GM12878 (cell line): ENCODE measurements at regions not wholly inside any gene's neighbourhood (a gene's known extent, or its start where the extent isn't known, plus 50 kb on each side); places are given as distances from the start of the nearest gene placed in this dataset.

ENCODE experiments used
- ATAC-seq: fragments of 200-7000 bp; cut with Tn5 transposase; 3 replicates; pipeline ENCODE4 v1.9.1; 2020; ENCODE audit warnings: mild to moderate bottlenecking, moderate library complexity
- BruUV-seq: library from RNA; stranded (reverse); fragments of 400-500 nt; replicated peaks from 2 replicates; lab custom pipeline; 2021; lab: Mats Ljungman, UMichigan
- CTCF ChIA-PET: fragments of 300-600 bp; sonication (Branson Sonifier 250); formaldehyde crosslinking; extraction: SDS; loops from one replicate; lab custom pipeline; 2021; ENCODE audit warnings: inconsistent platforms; lab: Yijun Ruan, JAX
- POLR2A ChIA-PET: fragments of 350-600 bp; formaldehyde crosslinking; extraction: SDS; loops from one replicate; lab custom pipeline; 2021; ENCODE audit warnings: inconsistent platforms; lab: Charles Lee
- RAD21 ChIA-PET: fragments of 300-600 bp; sonication (Branson Sonifier 250); formaldehyde crosslinking; loops from one replicate; lab custom pipeline; 2023; ENCODE audit warnings: antibody characterized with exemption; ENCODE audit not compliant: unreplicated experiment; lab: Charles Lee
- SMC1A ChIA-PET: fragments of 300-600 bp; sonication (Branson Sonifier 250); formaldehyde crosslinking; loops from one replicate; lab custom pipeline; 2023; ENCODE audit not compliant: unreplicated experiment, uncharacterized antibody; lab: Charles Lee
- DNase-seq: peaks from one replicate; pipeline ENCODE4 v3.0.0-alpha.2; 2011; ENCODE audit warnings: low read depth, low spot score
- FAIRE-seq: peaks from 3 replicates; lab custom pipeline; 2011; peaks lifted over from hg19 to GRCh38; lab: Jason Lieb, UNC
- H2AFZ ChIP-seq: 2 replicates; pipeline ENCODE4 v1.6.0; 2011; ENCODE audit warnings: low read depth, low read length, control low read depth; ENCODE audit not compliant: control insufficient read depth
- H3K27ac ChIP-seq: 2 replicates; pipeline ENCODE4 v1.5.1; 2011; ENCODE audit warnings: control low read depth; ENCODE audit not compliant: control insufficient read depth, insufficient read depth
- H3K27me3 ChIP-seq, 2 experiments: replicated peaks in 1 of 2; 2 replicates each; pipeline versions ENCODE4 v1.6.0 to v1.6.1; 2011; ENCODE audit warnings: low read length in 1 of 2; ENCODE audit not compliant: control insufficient read depth in 2 of 2, insufficient read depth in 2 of 2
- H3K36me3 ChIP-seq, 2 experiments: 2 replicates each; pipeline ENCODE4 v1.5.1; 2011; ENCODE audit warnings: low read length in 1 of 2; ENCODE audit not compliant: control insufficient read depth in 2 of 2, insufficient read depth in 2 of 2
- H3K4me1 ChIP-seq: 2 replicates; pipeline ENCODE4 v1.6.1; 2011; ENCODE audit warnings: mild to moderate bottlenecking, low read length, moderate library complexity, mixed read lengths; ENCODE audit not compliant: control insufficient read depth, insufficient read depth
- H3K4me2 ChIP-seq: 2 replicates; pipeline ENCODE4 v1.6.0; 2011; ENCODE audit warnings: control low read depth; ENCODE audit not compliant: control insufficient read depth, insufficient read depth
- H3K4me3 ChIP-seq: fragments of 200-600 bp; sonication (generic); 2 replicates; pipeline ENCODE4 v1.5.1; 2016
- H3K79me2 ChIP-seq: 2 replicates; pipeline ENCODE4 v1.6.0; 2011; ENCODE audit warnings: low read length; ENCODE audit not compliant: control insufficient read depth, insufficient read depth
- H3K9ac ChIP-seq: 2 replicates; pipeline ENCODE4 v1.8.0; 2011; ENCODE audit warnings: low read length, control low read depth, mixed read lengths; ENCODE audit not compliant: control insufficient read depth, insufficient read depth
- H3K9me3 ChIP-seq: replicated peaks from 3 replicates; pipeline ENCODE4 v1.5.1; 2011; ENCODE audit warnings: mild to moderate bottlenecking, low read length; ENCODE audit not compliant: control insufficient read depth, insufficient read depth
- H4K20me1 ChIP-seq: 2 replicates; pipeline ENCODE4 v1.6.0; 2011; ENCODE audit not compliant: control insufficient read depth, insufficient read depth
- CBX5 ChIP-seq: sonication (generic); IDR thresholded peaks from 2 replicates; pipeline ENCODE4 v1.6.1; 2016; ENCODE audit warnings: low read depth, moderate library complexity, mild to moderate bottlenecking, inconsistent platforms
- CEBPB ChIP-seq, 2 experiments: fragments of 150-350 bp in 1 of 2; IDR thresholded peaks; 2 replicates each; pipeline ENCODE4 v1.6.1; 2012 to 2014; ENCODE audit warnings: low read depth in 2 of 2, low read length in 2 of 2, borderline replicate concordance in 1 of 2, inconsistent platforms in 1 of 2
- GABPA ChIP-seq: IDR thresholded peaks from 2 replicates; pipeline ENCODE4 v1.6.1; 2014; ENCODE audit warnings: antibody characterized with exemption, low read depth, mild to moderate bottlenecking, inconsistent platforms
- HDGF ChIP-seq: fragments of 450-650 bp; IDR thresholded peaks from 2 replicates; pipeline ENCODE4 v1.6.1; 2016; ENCODE audit warnings: antibody characterized with exemption
- MEF2A ChIP-seq: IDR thresholded peaks from 2 replicates; pipeline ENCODE4 v1.6.1; 2011; ENCODE audit warnings: low read depth, mild to moderate bottlenecking, low read length, moderate library complexity; ENCODE audit not compliant: insufficient read depth
- MTA3 ChIP-seq: IDR thresholded peaks from 2 replicates; pipeline ENCODE4 v1.6.1; 2012; ENCODE audit warnings: low read length, inconsistent platforms, borderline replicate concordance
- NR2C1 ChIP-seq: fragments of 450-650 bp; IDR thresholded peaks from 2 replicates; pipeline ENCODE4 v1.6.1; 2017; ENCODE audit warnings: antibody characterized with exemption, mild to moderate bottlenecking, moderate library complexity
- RUNX3 ChIP-seq: IDR thresholded peaks from 2 replicates; pipeline ENCODE4 v1.6.1; 2012; ENCODE audit warnings: low read length, inconsistent platforms
- SMAD5 ChIP-seq: IDR thresholded peaks from 2 replicates; pipeline ENCODE4 v1.6.1; 2016; ENCODE audit warnings: antibody characterized with exemption, low read depth
- ZBTB40 ChIP-seq: fragments of 450-650 bp; IDR thresholded peaks from 2 replicates; pipeline ENCODE4 v1.6.1; 2016; ENCODE audit warnings: mild to moderate bottlenecking, moderate library complexity, borderline replicate concordance
- ZNF384 ChIP-seq: IDR thresholded peaks from 2 replicates; pipeline ENCODE4 v1.6.1; 2012; ENCODE audit warnings: low read depth, mild to moderate bottlenecking, low read length, improper control_type of control experiment, borderline replicate concordance
- WGBS: methylation state at CpG from one replicate; pipeline ENCODE4 v1.1.6; 2016; ENCODE audit warnings: low lambda C conversion rate; ENCODE audit not compliant: insufficient replicate concordance, insufficient coverage; ENCODE audit errors: missing lambda C conversion rate; 5-methylcytosine and 5-hydroxymethylcytosine counted together
- in situ Hi-C: fragments of 300-500 bp; cut with MboI; formaldehyde crosslinking; loops from 9 replicates; pipeline ENCODE4 v1.14.3; 2018; ENCODE audit warnings: mixed read lengths
- intact Hi-C: fragments of 100-400 bp; cut with micrococcal nuclease; formaldehyde crosslinking; loops from one replicate; pipeline ENCODE4 v1.14.2; 2022; ENCODE audit not compliant: unreplicated experiment
- TF ChIP-seq, protein P1 (sequence below): IDR thresholded peaks from 2 replicates; pipeline ENCODE4 v1.6.1; 2011; ENCODE audit warnings: low read depth, mild to moderate bottlenecking, low read length, moderate library complexity, borderline replicate concordance; ENCODE audit errors: extremely low read depth
- TF ChIP-seq, protein P2 (sequence below): fragments of 450-650 bp; IDR thresholded peaks from 2 replicates; pipeline ENCODE4 v1.6.1; 2016; ENCODE audit warnings: mild to moderate bottlenecking
- TF ChIP-seq, protein P3 (sequence below), 3 experiments: IDR thresholded peaks in 2 of 3; conservative IDR thresholded peaks in 1 of 3; 2 replicates each; pipeline ENCODE4 v1.5.1; 2011; ENCODE audit warnings: low read depth in 3 of 3, low read length in 3 of 3, mild to moderate bottlenecking in 3 of 3, control low read depth in 2 of 3, moderate library complexity in 2 of 3, inconsistent platforms in 1 of 3, mixed read lengths in 1 of 3; ENCODE audit not compliant: control insufficient read depth in 2 of 3, insufficient read depth in 1 of 3; ENCODE audit errors: extremely low read depth in 1 of 3

GRCh38 chr2:104358122-104358521, 495.8 kb upstream of the POU3F3 start (continued):
- TF ChIP-seq ZBTB40 (no peak), CEBPB (IDR thresholded peaks at IDR 0.05; ENCODE audit: borderline replicate concordance in 1 of 2, low read depth in 2 of 2, low read length in 2 of 2) (no peak), MEF2A (no peak)
- TF ChIP-seq, protein P1, sequence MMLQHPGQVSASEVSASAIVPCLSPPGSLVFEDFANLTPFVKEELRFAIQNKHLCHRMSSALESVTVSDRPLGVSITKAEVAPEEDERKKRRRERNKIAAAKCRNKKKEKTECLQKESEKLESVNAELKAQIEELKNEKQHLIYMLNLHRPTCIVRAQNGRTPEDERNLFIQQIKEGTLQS, result no peak

- no peaks in the 10 kb centered on the region for H3K36me3 ChIP-seq
- RAD21 ChIA-PET, result no interaction called here
- no peak for FAIRE-seq
These were observed 492.5 kb upstream of the POU3F3 start for GRCh38 chr2:104361414-104361813.

More at GRCh38 chr2:104361414-104361813, 492.5 kb upstream of the POU3F3 start:
- ChIA-PET CTCF (no interaction called here), POLR2A (interaction anchor here (0.6 kb wide), 1 partner anchor 971 kb away, joined by 4 read pairs; no protein-coding TSS in a partner anchor), SMC1A (no interaction called here)
- Histone ChIP-seq H3K79me2 (no peaks in the 10 kb centered on the region), H3K4me1 (no peaks in the 10 kb centered on the region), H3K4me3 (no peak overlapping the region), H3K9me3 (no peaks in the 10 kb centered on the region), H3K9ac (no peak overlapping the region), H3K27me3 (no peaks in the 10 kb centered on the region), H3K27ac (no peak overlapping the region), H4K20me1 (no peaks in the 10 kb centered on the region), H3K4me2 (no peak overlapping the region), H2AFZ (no peak overlapping the region)
- TF ChIP-seq, protein P2, sequence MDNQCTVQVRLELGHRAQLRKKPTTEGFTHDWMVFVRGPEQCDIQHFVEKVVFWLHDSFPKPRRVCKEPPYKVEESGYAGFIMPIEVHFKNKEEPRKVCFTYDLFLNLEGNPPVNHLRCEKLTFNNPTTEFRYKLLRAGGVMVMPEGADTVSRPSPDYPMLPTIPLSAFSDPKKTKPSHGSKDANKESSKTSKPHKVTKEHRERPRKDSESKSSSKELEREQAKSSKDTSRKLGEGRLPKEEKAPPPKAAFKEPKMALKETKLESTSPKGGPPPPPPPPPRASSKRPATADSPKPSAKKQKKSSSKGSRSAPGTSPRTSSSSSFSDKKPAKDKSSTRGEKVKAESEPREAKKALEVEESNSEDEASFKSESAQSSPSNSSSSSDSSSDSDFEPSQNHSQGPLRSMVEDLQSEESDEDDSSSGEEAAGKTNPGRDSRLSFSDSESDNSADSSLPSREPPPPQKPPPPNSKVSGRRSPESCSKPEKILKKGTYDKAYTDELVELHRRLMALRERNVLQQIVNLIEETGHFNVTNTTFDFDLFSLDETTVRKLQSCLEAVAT, result no peak
- no peak for TF ChIP-seq RUNX3
- TF ChIP-seq MTA3, result no peak
- TF ChIP-seq ZNF384, result no peak
- TF ChIP-seq, protein P3, sequence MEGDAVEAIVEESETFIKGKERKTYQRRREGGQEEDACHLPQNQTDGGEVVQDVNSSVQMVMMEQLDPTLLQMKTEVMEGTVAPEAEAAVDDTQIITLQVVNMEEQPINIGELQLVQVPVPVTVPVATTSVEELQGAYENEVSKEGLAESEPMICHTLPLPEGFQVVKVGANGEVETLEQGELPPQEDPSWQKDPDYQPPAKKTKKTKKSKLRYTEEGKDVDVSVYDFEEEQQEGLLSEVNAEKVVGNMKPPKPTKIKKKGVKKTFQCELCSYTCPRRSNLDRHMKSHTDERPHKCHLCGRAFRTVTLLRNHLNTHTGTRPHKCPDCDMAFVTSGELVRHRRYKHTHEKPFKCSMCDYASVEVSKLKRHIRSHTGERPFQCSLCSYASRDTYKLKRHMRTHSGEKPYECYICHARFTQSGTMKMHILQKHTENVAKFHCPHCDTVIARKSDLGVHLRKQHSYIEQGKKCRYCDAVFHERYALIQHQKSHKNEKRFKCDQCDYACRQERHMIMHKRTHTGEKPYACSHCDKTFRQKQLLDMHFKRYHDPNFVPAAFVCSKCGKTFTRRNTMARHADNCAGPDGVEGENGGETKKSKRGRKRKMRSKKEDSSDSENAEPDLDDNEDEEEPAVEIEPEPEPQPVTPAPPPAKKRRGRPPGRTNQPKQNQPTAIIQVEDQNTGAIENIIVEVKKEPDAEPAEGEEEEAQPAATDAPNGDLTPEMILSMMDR (IDR thresholded peaks at IDR 0.05 in 2 of 3, conservative IDR thresholded peaks at IDR 0.05 in 1 of 3; ENCODE audit: control insufficient read depth in 2 of 3, extremely low read depth in 1 of 3, insufficient read depth in 1 of 3, low read depth in 3 of 3, low read length in 3 of 3), result no peak
- no peak for TF ChIP-seq GABPA
- TF ChIP-seq SMAD5, result no peak
- no peak for TF ChIP-seq NR2C1
- no peak for TF ChIP-seq CBX5
- no peak for TF ChIP-seq HDGF
- 37% methylated on average over 5 of the region's 5 CpGs for WGBS
- ATAC-seq, result no peak
- in situ Hi-C loops (no loop called here), intact Hi-C loops (no loop called here)
- no peak for DNase-seq
- BruUV-seq, result no TSS peak
